ENCODE measurements at regions not wholly inside any gene's neighbourhood (a gene's known extent, or its start where the extent isn't known, plus 50 kb on each side); places are given as distances from the start of the nearest gene placed in this dataset.

DNA sequence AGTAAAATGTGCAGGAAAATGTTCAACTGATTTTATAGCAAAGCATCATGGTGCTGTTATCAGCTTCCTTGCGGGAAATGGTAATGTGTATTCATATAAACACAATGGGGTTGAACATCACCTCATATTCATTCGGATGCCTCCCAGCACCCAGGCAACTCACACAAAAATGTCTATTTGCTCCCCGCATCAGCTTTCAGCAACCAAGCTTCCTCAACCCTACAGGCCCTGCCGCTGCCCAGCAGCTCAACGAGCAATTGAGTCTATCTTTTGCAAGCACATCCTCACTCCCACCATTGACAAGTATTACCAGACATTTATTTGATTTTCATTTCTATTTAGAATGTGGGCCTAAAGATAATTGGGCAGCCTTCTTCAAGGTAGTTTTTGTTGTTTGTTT, 2161.4 kb upstream of the PIK3C3 start:
- Histone ChIP-seq H3K36me3 (ENCODE audit: control insufficient read depth in 2 of 2, insufficient read depth in 2 of 2, low read length in 2 of 2) (no peaks in the 10 kb centered on the region), H3K9ac (ENCODE audit: low read depth in 1 of 2, low read length in 2 of 2) (no peak overlapping the region), H3K27ac (ENCODE audit: low read depth in 2 of 2, low read length in 2 of 2) (no peak overlapping the region), H3K4me1 (ENCODE audit: control insufficient read depth in 2 of 2, insufficient read depth in 2 of 2, low read length in 2 of 2) (no peaks in the 10 kb centered on the region), H3K9me3 (ENCODE audit: control insufficient read depth in 2 of 2, low read length in 2 of 2) (no peaks in the 10 kb centered on the region), H3K4me3 (ENCODE audit: low read length in 2 of 2) (no peak overlapping the region), H3K27me3 (ENCODE audit: control insufficient read depth in 2 of 2, insufficient read depth in 2 of 2, low read length in 2 of 2) (no peaks in the 10 kb centered on the region)

DNA sequence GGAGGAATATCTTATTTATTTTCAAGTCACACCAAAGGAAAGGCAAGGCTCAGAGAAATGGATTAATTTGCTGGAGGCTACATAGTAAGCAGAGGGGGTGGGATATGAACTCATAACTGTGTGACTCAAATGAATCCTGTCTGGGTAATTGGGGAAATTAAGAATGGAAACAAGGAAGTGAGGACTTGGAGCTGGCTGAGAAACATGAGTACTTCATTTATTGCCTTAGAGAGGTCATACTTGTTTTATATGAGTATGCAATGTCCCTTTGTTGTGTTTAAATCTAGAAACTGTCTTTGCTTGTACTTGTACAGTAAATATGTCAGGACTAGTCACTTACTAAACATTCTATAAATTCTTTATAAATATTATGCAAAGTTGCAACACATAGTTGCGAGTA, 2166.7 kb upstream of the PIK3C3 start:
- Histone ChIP-seq H3K27ac (ENCODE audit: low read depth in 2 of 2, low read length in 2 of 2) (no peak overlapping the region), H3K4me3 (ENCODE audit: low read length in 2 of 2) (no peak overlapping the region), H3K36me3 (ENCODE audit: control insufficient read depth in 2 of 2, insufficient read depth in 2 of 2, low read length in 2 of 2) (no peaks in the 10 kb centered on the region), H3K4me1 (ENCODE audit: control insufficient read depth in 2 of 2, insufficient read depth in 2 of 2, low read length in 2 of 2) (no peaks in the 10 kb centered on the region), H3K9me3 (ENCODE audit: control insufficient read depth in 2 of 2, low read length in 2 of 2) (no peaks in the 10 kb centered on the region), H3K27me3 (ENCODE audit: control insufficient read depth in 2 of 2, insufficient read depth in 2 of 2, low read length in 2 of 2) (no peaks in the 10 kb centered on the region), H3K9ac (ENCODE audit: low read depth in 1 of 2, low read length in 2 of 2) (no peak overlapping the region)

GRCh38 chr18:39786477-39786876, 2168.6 kb upstream of the PIK3C3 start:
- H3K4me1 ChIP-seq (ENCODE audit: control insufficient read depth in 2 of 2, insufficient read depth in 2 of 2, low read length in 2 of 2): no peaks in the 10 kb centered on the region
- H3K9me3 ChIP-seq (ENCODE audit: control insufficient read depth in 2 of 2, low read length in 2 of 2): no peaks in the 10 kb centered on the region
- H3K9ac ChIP-seq (ENCODE audit: low read depth in 1 of 2, low read length in 2 of 2): no peak overlapping the region
- H3K27me3 ChIP-seq (ENCODE audit: control insufficient read depth in 2 of 2, insufficient read depth in 2 of 2, low read length in 2 of 2): no peaks in the 10 kb centered on the region
- H3K36me3 ChIP-seq (ENCODE audit: control insufficient read depth in 2 of 2, insufficient read depth in 2 of 2, low read length in 2 of 2): no peaks in the 10 kb centered on the region
- H3K27ac ChIP-seq (ENCODE audit: low read depth in 2 of 2, low read length in 2 of 2): no peak overlapping the region
- no peak overlapping the region for H3K4me3 ChIP-seq (ENCODE audit: low read length in 2 of 2)

DNA sequence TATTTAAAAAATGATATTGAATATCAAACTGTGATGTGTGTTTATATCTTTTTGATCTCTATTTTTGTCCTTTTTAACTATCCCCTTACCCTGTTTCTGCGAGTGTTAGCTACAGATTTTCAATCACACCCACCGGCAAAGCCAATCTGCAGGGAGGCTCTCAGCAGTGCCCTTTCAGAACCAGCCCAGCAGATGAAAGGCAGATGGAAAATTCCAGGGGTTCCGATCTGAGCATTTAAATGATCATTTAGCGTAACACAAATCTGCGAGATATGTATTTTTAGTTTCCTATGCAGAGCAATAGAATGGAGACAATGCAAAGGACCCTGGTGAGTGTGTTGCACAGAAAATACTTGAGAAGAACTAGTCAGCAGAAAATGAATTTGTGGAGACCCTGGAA, 2170.5 kb upstream of the PIK3C3 start:
- Histone ChIP-seq H3K27me3 (ENCODE audit: control insufficient read depth in 2 of 2, insufficient read depth in 2 of 2, low read length in 2 of 2) (no peaks in the 10 kb centered on the region), H3K4me1 (ENCODE audit: control insufficient read depth in 2 of 2, insufficient read depth in 2 of 2, low read length in 2 of 2) (no peaks in the 10 kb centered on the region), H3K9me3 (ENCODE audit: control insufficient read depth in 2 of 2, low read length in 2 of 2) (no peaks in the 10 kb centered on the region), H3K9ac (ENCODE audit: low read depth in 1 of 2, low read length in 2 of 2) (no peak overlapping the region), H3K27ac (ENCODE audit: low read depth in 2 of 2, low read length in 2 of 2) (no peak overlapping the region), H3K36me3 (ENCODE audit: control insufficient read depth in 2 of 2, insufficient read depth in 2 of 2, low read length in 2 of 2) (no peaks in the 10 kb centered on the region), H3K4me3 (ENCODE audit: low read length in 2 of 2) (no peak overlapping the region)

- Histone ChIP-seq H3K9ac (ENCODE audit: low read depth in 1 of 2, low read length in 2 of 2) (no peak overlapping the region), H3K4me3 (ENCODE audit: low read length in 2 of 2) (no peak overlapping the region), H3K27me3 (ENCODE audit: control insufficient read depth in 2 of 2, insufficient read depth in 2 of 2, low read length in 2 of 2) (no peaks in the 10 kb centered on the region), H3K36me3 (ENCODE audit: control insufficient read depth in 2 of 2, insufficient read depth in 2 of 2, low read length in 2 of 2) (no peaks in the 10 kb centered on the region), H3K9me3 (ENCODE audit: control insufficient read depth in 2 of 2, low read length in 2 of 2) (no peaks in the 10 kb centered on the region), H3K4me1 (ENCODE audit: control insufficient read depth in 2 of 2, insufficient read depth in 2 of 2, low read length in 2 of 2) (no peaks in the 10 kb centered on the region), H3K27ac (ENCODE audit: low read depth in 2 of 2, low read length in 2 of 2) (no peak overlapping the region)
Measured at GRCh38 chr18:39781565-39781964, 2173.5 kb upstream of the PIK3C3 start.

DNA sequence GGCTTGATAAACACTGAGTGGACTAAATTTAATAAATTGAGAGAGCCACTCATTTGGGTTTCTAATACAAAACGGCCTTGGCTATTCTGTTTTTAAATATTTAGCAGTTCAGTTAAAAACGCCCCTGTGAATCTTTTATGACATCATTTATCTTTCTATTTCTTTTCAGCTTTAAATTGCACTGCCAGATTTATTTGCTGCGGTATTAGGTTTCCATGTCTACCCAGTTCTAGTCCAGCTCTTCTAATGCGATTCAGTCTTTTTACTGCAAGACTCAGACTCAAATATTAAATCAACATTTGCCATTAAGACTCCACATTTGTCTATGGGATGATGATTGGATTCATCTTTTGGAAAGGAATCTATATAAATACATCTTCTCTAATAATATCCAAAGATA, 2174.3 kb upstream of the PIK3C3 start:
- no peaks in the 10 kb centered on the region for H3K36me3 ChIP-seq (ENCODE audit: control insufficient read depth in 2 of 2, insufficient read depth in 2 of 2, low read length in 2 of 2)
- H3K9ac ChIP-seq (ENCODE audit: low read depth in 1 of 2, low read length in 2 of 2): no peak overlapping the region
- no peak overlapping the region for H3K27ac ChIP-seq (ENCODE audit: low read depth in 2 of 2, low read length in 2 of 2)
- H3K4me1 ChIP-seq (ENCODE audit: control insufficient read depth in 2 of 2, insufficient read depth in 2 of 2, low read length in 2 of 2): no peaks in the 10 kb centered on the region
- no peaks in the 10 kb centered on the region for H3K27me3 ChIP-seq (ENCODE audit: control insufficient read depth in 2 of 2, insufficient read depth in 2 of 2, low read length in 2 of 2)
- H3K4me3 ChIP-seq (ENCODE audit: low read length in 2 of 2): no peak overlapping the region
- no peaks in the 10 kb centered on the region for H3K9me3 ChIP-seq (ENCODE audit: control insufficient read depth in 2 of 2, low read length in 2 of 2)

DNA sequence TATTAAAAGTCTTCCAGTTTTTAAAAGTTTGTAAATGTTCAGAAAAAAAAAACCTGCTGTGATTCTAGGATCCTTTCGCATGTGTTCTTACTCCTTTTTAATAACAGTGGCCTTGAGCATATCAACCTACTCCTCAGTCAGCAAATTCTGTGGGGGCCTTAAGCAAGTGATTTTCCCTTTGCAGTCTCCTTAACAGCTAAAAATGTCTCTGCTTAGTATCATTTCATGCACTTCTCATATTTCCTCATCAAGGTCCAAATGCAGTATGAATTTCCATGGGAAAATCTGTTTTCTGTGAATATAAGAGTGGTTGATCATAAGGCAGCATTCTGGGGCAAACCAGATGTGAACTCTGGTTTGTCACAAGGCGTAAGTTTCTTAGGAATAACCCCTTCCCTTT, 2175.1 kb upstream of the PIK3C3 start:
- H3K27me3 ChIP-seq (ENCODE audit: control insufficient read depth in 2 of 2, insufficient read depth in 2 of 2, low read length in 2 of 2): no peaks in the 10 kb centered on the region
- no peak overlapping the region for H3K27ac ChIP-seq (ENCODE audit: low read depth in 2 of 2, low read length in 2 of 2)
- no peaks in the 10 kb centered on the region for H3K4me1 ChIP-seq (ENCODE audit: control insufficient read depth in 2 of 2, insufficient read depth in 2 of 2, low read length in 2 of 2)
- no peak overlapping the region for H3K9ac ChIP-seq (ENCODE audit: low read depth in 1 of 2, low read length in 2 of 2)
- H3K4me3 ChIP-seq (ENCODE audit: low read length in 2 of 2): no peak overlapping the region
- H3K36me3 ChIP-seq (ENCODE audit: control insufficient read depth in 2 of 2, insufficient read depth in 2 of 2, low read length in 2 of 2): no peaks in the 10 kb centered on the region
- H3K9me3 ChIP-seq (ENCODE audit: control insufficient read depth in 2 of 2, low read length in 2 of 2): no peaks in the 10 kb centered on the region

DNA sequence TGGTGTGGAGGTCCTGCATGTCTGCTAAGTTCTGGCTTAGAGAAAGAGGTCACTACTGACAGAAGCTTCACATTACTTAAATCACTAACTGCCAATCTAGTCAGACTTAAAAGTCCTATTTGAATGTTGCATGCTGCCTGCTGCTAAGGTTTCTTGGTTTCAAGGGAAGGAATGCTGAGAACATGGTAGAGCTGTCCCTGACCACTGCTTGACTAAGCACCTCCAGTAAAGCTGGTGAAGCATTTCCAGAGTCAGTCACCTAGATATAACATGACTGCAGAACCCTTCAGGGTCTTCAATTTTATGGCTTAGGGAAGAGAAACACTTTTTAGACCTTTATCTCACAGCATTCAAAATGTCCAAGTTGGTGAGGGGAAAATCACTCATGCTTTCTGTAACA, 2178.3 kb upstream of the PIK3C3 start:
- Histone ChIP-seq H3K4me1 (ENCODE audit: control insufficient read depth in 2 of 2, insufficient read depth in 2 of 2, low read length in 2 of 2) (no peaks in the 10 kb centered on the region), H3K36me3 (ENCODE audit: control insufficient read depth in 2 of 2, insufficient read depth in 2 of 2, low read length in 2 of 2) (no peaks in the 10 kb centered on the region), H3K9ac (ENCODE audit: low read depth in 1 of 2, low read length in 2 of 2) (no peak overlapping the region), H3K27ac (ENCODE audit: low read depth in 2 of 2, low read length in 2 of 2) (no peak overlapping the region), H3K9me3 (ENCODE audit: control insufficient read depth in 2 of 2, low read length in 2 of 2) (no peaks in the 10 kb centered on the region), H3K4me3 (ENCODE audit: low read length in 2 of 2) (no peak overlapping the region), H3K27me3 (ENCODE audit: control insufficient read depth in 2 of 2, insufficient read depth in 2 of 2, low read length in 2 of 2) (no peaks in the 10 kb centered on the region)

- Histone ChIP-seq H3K27ac (ENCODE audit: low read depth in 2 of 2, low read length in 2 of 2) (no peak overlapping the region), H3K27me3 (ENCODE audit: control insufficient read depth in 2 of 2, insufficient read depth in 2 of 2, low read length in 2 of 2) (no peaks in the 10 kb centered on the region), H3K4me1 (ENCODE audit: control insufficient read depth in 2 of 2, insufficient read depth in 2 of 2, low read length in 2 of 2) (peaks cover 0 to 3% of the 10 kb centered on the region in 2 donors), H3K9me3 (ENCODE audit: control insufficient read depth in 2 of 2, low read length in 2 of 2) (no peaks in the 10 kb centered on the region), H3K9ac (ENCODE audit: low read depth in 1 of 2, low read length in 2 of 2) (no peak overlapping the region), H3K4me3 (ENCODE audit: low read length in 2 of 2) (no peak overlapping the region), H3K36me3 (ENCODE audit: control insufficient read depth in 2 of 2, insufficient read depth in 2 of 2, low read length in 2 of 2) (no peaks in the 10 kb centered on the region)
Measured at GRCh38 chr18:39774957-39775598, 2180.0 kb upstream of the PIK3C3 start.

DNA sequence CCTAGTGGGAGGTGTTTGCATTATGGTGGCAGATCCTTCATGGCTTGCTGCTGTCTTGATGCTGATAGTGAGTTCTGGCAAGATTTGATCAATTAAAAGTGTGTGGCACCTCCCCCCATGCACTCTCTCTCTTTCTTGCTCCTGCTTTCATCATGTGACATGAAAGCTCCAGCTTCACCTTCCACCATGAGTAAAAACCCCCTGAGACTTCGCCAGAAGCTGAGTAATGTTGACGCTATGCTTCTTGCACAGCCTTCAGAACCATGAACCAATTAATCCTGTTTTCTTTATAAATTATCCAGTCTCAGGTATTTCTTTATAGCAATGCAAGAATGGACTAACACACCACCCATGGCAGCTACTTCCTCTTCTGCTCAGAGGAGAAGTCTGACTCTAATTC, 2181.4 kb upstream of the PIK3C3 start:
- no peaks in the 10 kb centered on the region for H3K27me3 ChIP-seq (ENCODE audit: control insufficient read depth in 2 of 2, insufficient read depth in 2 of 2, low read length in 2 of 2)
- H3K9me3 ChIP-seq (ENCODE audit: control insufficient read depth in 2 of 2, low read length in 2 of 2): no peaks in the 10 kb centered on the region
- H3K27ac ChIP-seq (ENCODE audit: low read depth in 2 of 2, low read length in 2 of 2): no peak overlapping the region
- H3K4me3 ChIP-seq (ENCODE audit: low read length in 2 of 2): no peak overlapping the region
- H3K9ac ChIP-seq (ENCODE audit: low read depth in 1 of 2, low read length in 2 of 2): no peak overlapping the region
- peaks cover 0 to 3% of the 10 kb centered on the region in 2 donors for H3K4me1 ChIP-seq (ENCODE audit: control insufficient read depth in 2 of 2, insufficient read depth in 2 of 2, low read length in 2 of 2)
- no peaks in the 10 kb centered on the region for H3K36me3 ChIP-seq (ENCODE audit: control insufficient read depth in 2 of 2, insufficient read depth in 2 of 2, low read length in 2 of 2)
